Esophagus squamous epithelium (tissue), 4 donors: ENCODE measurements at regions not wholly inside any gene's neighbourhood (a gene's known extent, or its start where the extent isn't known, plus 50 kb on each side); places are given as distances from the start of the nearest gene placed in this dataset.

Source experiments
- POLR2A ChIP-seq, 4 donors: fragments of 450-650 bp; IDR thresholded peaks; one replicate each; pipeline ENCODE4 v1.6.1; 2017; ENCODE audit warnings: antibody characterized with exemption in 4 of 4, mild to moderate bottlenecking in 4 of 4, moderate library complexity in 3 of 4
- TF ChIP-seq, protein P1 (sequence below), 6 experiments: fragments of 450-650 bp in 4 of 6; fragments of 200-600 bp in 2 of 6; sonication (generic) in 2 of 6; IDR thresholded peaks; one replicate each; pipeline ENCODE4 v1.5.1; 2016 to 2019; ENCODE audit warnings: antibody characterized with exemption in 6 of 6, mild to moderate bottlenecking in 4 of 6, moderate library complexity in 4 of 6

DNA sequence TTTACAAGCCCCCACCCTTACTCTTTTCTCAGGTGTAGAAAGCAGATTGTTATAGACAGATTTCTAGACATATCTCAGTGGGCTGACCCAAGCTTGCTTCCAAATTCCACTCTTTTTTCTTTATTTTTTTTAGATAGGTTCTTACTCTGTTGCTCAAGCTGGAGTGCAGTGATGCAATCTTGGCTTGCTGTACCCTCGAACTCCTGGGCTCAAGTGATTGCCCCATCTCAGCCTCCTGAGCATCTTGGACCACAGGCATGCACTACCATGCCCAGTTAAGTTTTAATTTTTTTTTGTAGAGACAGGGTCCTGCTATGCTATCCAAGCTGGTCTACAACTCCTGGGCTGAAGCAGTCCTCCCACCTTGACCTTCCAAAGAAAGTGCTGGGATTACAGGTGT, 53.5 kb upstream of the ADAMTS9 start:
- TF ChIP-seq, protein P1, sequence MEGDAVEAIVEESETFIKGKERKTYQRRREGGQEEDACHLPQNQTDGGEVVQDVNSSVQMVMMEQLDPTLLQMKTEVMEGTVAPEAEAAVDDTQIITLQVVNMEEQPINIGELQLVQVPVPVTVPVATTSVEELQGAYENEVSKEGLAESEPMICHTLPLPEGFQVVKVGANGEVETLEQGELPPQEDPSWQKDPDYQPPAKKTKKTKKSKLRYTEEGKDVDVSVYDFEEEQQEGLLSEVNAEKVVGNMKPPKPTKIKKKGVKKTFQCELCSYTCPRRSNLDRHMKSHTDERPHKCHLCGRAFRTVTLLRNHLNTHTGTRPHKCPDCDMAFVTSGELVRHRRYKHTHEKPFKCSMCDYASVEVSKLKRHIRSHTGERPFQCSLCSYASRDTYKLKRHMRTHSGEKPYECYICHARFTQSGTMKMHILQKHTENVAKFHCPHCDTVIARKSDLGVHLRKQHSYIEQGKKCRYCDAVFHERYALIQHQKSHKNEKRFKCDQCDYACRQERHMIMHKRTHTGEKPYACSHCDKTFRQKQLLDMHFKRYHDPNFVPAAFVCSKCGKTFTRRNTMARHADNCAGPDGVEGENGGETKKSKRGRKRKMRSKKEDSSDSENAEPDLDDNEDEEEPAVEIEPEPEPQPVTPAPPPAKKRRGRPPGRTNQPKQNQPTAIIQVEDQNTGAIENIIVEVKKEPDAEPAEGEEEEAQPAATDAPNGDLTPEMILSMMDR (IDR thresholded peaks at IDR 0.05): no peak
- no peak for TF ChIP-seq POLR2A (IDR thresholded peaks at IDR 0.05)
